ENCODE measurements at regions not wholly inside any gene's neighbourhood (a gene's known extent, or its start where the extent isn't known, plus 50 kb on each side); places are given as distances from the start of the nearest gene placed in this dataset.

DNA sequence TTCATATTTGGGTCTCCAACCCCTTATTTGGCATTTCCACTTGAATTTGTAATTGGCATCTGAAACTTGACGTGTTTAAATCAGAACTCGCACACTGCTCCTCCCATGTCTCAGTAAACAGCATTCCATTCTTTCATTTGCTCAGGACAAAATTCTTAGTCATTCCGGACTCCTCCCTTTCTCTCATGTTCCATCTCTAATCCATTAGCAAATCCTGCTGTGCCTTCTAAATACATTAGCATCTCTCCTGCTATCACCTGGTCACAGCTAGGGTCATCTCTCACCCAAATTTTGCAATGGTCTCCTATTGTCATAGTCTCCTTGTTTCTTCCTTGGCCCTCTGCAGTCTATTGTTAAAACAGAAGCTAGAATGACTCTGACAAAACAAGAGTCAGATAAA lies 119.9 kb upstream of the CADPS start:
- Histone ChIP-seq H3K4me1 (no peaks in the 10 kb centered on the region), H3K27ac (no peak overlapping the region), H3K36me3 (no peaks in the 10 kb centered on the region), H3K4me3 (no peak overlapping the region), H3K27me3 (no peaks in the 10 kb centered on the region), H3K9me3 (no peaks in the 10 kb centered on the region)
- 51% methylated on average over 3 of the region's 3 CpGs for WGBS (ENCODE audit: insufficient coverage, low coverage, low lambda C conversion rate, missing lambda C conversion rate)
- intact Hi-C loops (cut with DNase I), result no loop called here
- no peak for ATAC-seq
- TF ChIP-seq, protein P1, sequence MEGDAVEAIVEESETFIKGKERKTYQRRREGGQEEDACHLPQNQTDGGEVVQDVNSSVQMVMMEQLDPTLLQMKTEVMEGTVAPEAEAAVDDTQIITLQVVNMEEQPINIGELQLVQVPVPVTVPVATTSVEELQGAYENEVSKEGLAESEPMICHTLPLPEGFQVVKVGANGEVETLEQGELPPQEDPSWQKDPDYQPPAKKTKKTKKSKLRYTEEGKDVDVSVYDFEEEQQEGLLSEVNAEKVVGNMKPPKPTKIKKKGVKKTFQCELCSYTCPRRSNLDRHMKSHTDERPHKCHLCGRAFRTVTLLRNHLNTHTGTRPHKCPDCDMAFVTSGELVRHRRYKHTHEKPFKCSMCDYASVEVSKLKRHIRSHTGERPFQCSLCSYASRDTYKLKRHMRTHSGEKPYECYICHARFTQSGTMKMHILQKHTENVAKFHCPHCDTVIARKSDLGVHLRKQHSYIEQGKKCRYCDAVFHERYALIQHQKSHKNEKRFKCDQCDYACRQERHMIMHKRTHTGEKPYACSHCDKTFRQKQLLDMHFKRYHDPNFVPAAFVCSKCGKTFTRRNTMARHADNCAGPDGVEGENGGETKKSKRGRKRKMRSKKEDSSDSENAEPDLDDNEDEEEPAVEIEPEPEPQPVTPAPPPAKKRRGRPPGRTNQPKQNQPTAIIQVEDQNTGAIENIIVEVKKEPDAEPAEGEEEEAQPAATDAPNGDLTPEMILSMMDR (IDR thresholded peaks at IDR 0.05), result no peak
- TF ChIP-seq POLR2A (IDR thresholded peaks at IDR 0.05), result no peak
- no peak for DNase-seq

DNA sequence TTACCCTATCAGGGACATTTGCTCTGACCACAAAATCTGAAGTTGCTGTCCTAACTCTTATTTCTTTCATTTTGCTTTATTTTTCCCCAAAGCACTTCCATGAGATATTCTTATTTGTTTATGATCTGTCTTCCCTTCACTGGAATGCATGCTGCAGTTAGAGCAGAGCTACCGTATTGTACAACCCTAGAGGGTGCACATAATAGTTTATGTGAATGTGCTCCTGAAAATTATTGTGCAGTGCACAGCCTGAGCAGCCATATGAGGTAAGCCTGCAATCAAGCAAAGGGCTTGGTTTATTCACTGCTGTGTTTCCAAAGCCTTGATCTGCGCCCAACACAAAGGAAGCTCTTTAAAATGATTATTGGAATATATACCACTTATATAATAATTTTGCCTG lies 120.3 kb upstream of the CADPS start:
- no peaks in the 10 kb centered on the region for H3K36me3 ChIP-seq
- H3K4me3 ChIP-seq, result no peak overlapping the region
- no peaks in the 10 kb centered on the region for H3K27me3 ChIP-seq
- ATAC-seq, result no peak
- no peak overlapping the region for H3K27ac ChIP-seq
- no peak for TF ChIP-seq POLR2A (IDR thresholded peaks at IDR 0.05)
- TF ChIP-seq, protein P1 (IDR thresholded peaks at IDR 0.05), result no peak
- intact Hi-C loops (cut with DNase I), result no loop called here
- no peaks in the 10 kb centered on the region for H3K4me1 ChIP-seq
- DNase-seq, result no peak
- 70% methylated on average over 2 of the region's 2 CpGs for WGBS (ENCODE audit: insufficient coverage, low coverage, low lambda C conversion rate, missing lambda C conversion rate)
- no peaks in the 10 kb centered on the region for H3K9me3 ChIP-seq

DNA sequence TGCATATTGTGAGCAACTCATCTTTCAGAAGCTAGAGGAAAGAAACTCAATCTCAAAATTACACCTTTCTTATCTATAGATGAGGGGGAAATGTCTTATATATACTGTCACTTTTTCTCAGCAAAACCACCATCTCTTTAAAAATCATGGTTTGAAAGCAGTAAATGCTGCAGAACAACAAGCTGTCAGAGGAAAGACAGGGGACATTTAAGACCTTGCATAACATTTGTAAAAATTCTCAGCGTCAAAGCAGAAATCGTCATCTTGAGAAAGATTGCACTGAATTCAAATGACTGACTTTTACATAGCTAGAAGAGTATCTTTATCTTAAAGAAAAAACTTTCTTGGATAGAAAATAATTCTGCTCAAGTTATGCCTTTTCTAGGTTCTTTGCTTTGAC lies 122.2 kb upstream of the CADPS start:
- Histone ChIP-seq H3K9me3 (no peaks in the 10 kb centered on the region), H3K36me3 (no peaks in the 10 kb centered on the region), H3K27me3 (no peaks in the 10 kb centered on the region), H3K4me1 (no peaks in the 10 kb centered on the region), H3K27ac (no peak overlapping the region), H3K4me3 (no peak overlapping the region)
- ATAC-seq (no peak), DNase-seq (no peak)
- no peak for TF ChIP-seq POLR2A (IDR thresholded peaks at IDR 0.05)
- TF ChIP-seq, protein P1 (IDR thresholded peaks at IDR 0.05), result no peak
- intact Hi-C loops (cut with DNase I), result no loop called here
- 68% methylated on average over 2 of the region's 2 CpGs for WGBS (ENCODE audit: insufficient coverage, low coverage, low lambda C conversion rate, missing lambda C conversion rate)

DNA sequence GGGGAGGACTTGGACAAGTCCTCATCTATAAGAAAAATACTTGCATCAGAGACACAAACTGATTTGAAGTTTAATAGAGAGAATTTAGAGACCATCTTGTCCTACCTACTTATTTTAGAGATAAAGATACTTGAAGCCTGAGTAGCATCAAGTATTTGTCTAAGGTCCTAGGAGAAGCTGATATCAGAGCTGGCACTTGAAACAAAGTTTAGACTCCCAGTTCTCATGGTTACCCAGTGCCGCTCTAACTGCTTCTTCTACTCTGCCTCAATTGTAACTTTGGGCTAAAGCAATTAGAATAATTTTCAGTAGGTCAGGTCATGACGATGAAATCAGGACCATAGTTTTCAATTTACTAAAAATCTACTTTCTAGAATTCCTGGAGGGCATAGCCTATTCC lies 123.9 kb upstream of the CADPS start:
- ATAC-seq (no peak), DNase-seq (no peak)
- TF ChIP-seq POLR2A (IDR thresholded peaks at IDR 0.05), result no peak
- TF ChIP-seq, protein P1 (IDR thresholded peaks at IDR 0.05), result no peak
- H3K4me1 ChIP-seq, result no peaks in the 10 kb centered on the region
- H3K9me3 ChIP-seq, result no peaks in the 10 kb centered on the region
- intact Hi-C loops (cut with DNase I), result no loop called here
- no peaks in the 10 kb centered on the region for H3K36me3 ChIP-seq
- WGBS (ENCODE audit: insufficient coverage, low coverage, low lambda C conversion rate, missing lambda C conversion rate), result 21% methylated on average over 2 of the region's 2 CpGs
- no peaks in the 10 kb centered on the region for H3K27me3 ChIP-seq
- no peak overlapping the region for H3K27ac ChIP-seq
- no peak overlapping the region for H3K4me3 ChIP-seq

DNA sequence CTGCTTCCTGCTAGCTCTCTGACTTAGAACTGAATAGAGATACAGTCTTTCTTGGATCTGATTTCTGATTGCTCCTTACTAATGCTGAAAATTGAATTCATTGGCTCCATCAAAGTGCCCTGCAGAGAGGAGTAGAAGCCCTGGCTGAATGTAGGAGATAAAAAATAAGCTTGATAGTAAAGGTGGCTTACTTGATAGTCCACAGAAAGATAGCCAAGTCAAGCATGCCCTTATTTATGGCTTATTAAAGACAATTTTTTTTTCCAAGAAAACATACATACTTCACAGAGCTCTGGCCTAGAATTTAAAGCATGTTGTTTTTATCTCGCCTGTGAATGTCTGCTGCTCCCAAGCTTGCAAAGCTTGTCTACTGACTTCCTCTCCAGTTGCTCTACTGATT lies 124.6 kb upstream of the CADPS start:
- DNase-seq, result no peak
- no peaks in the 10 kb centered on the region for H3K9me3 ChIP-seq
- no peak for ATAC-seq
- no peaks in the 10 kb centered on the region for H3K27me3 ChIP-seq
- TF ChIP-seq, protein P1 (IDR thresholded peaks at IDR 0.05), result no peak
- no peak for TF ChIP-seq POLR2A (IDR thresholded peaks at IDR 0.05)
- intact Hi-C loops (cut with DNase I), result no loop called here
- no peak overlapping the region for H3K4me3 ChIP-seq
- no peaks in the 10 kb centered on the region for H3K4me1 ChIP-seq
- WGBS (ENCODE audit: insufficient coverage, low coverage, low lambda C conversion rate, missing lambda C conversion rate), result 38% methylated on average over 1 of the region's 1 CpG
- H3K36me3 ChIP-seq, result no peaks in the 10 kb centered on the region
- no peak overlapping the region for H3K27ac ChIP-seq
